OCI-LY7 (cell line): ENCODE measurements at regions not wholly inside any gene's neighbourhood (a gene's known extent, or its start where the extent isn't known, plus 50 kb on each side); places are given as distances from the start of the nearest gene placed in this dataset.

Source experiments
- BruUV-seq: library from RNA; stranded (reverse); fragments of 400-500 nt; replicated peaks from 2 replicates; lab custom pipeline; 2021; lab: Mats Ljungman, UMichigan
- CTCF ChIA-PET: fragments of 300-600 bp; sonication (Branson Sonifier 250); formaldehyde crosslinking; loops from one replicate; lab custom pipeline; 2022; ENCODE audit warnings: antibody characterized with exemption; ENCODE audit not compliant: unreplicated experiment; lab: Charles Lee
- POLR2A ChIA-PET: fragments of 300-600 bp; sonication (Branson Sonifier 250); formaldehyde crosslinking; loops from one replicate; lab custom pipeline; 2022; ENCODE audit warnings: antibody characterized with exemption; lab: Charles Lee
- DNase-seq: peaks from one replicate; pipeline ENCODE4 v3.0.0-alpha.2; 2015; ENCODE audit warnings: low spot score
- H2AFZ ChIP-seq: fragments of 200-600 bp; sonication (generic), shearing (Covaris generic); 2 replicates; pipeline ENCODE4 v1.6.1; 2014; ENCODE audit warnings: mild to moderate bottlenecking, antibody characterized with exemption, low read length, moderate library complexity
- H3K27ac ChIP-seq: fragments of 200-600 bp; sonication (generic); 2 replicates; pipeline ENCODE4 v1.5.1; 2014; ENCODE audit warnings: mixed run types, low read depth, mild to moderate bottlenecking, moderate library complexity, low read length, inconsistent platforms; ENCODE audit not compliant: poor library complexity, severe bottlenecking
- H3K36me3 ChIP-seq: fragments of 200-600 bp; sonication (generic); 2 replicates; pipeline ENCODE4 v1.6.1; 2014; ENCODE audit warnings: mild to moderate bottlenecking, antibody characterized with exemption, low read length, moderate library complexity, mixed read lengths; ENCODE audit not compliant: insufficient read depth
- H3K4me1 ChIP-seq: fragments of 200-600 bp; sonication (generic); 2 replicates; pipeline ENCODE4 v1.5.1; 2014; ENCODE audit warnings: mild to moderate bottlenecking, low read length; ENCODE audit not compliant: insufficient read depth, poor library complexity, severe bottlenecking
- H3K4me2 ChIP-seq: fragments of 200-600 bp; sonication (generic); 2 replicates; pipeline ENCODE4 v1.6.1; 2014; ENCODE audit warnings: mild to moderate bottlenecking, low read length
- H3K4me3 ChIP-seq: fragments of 200-600 bp; sonication (generic); 2 replicates; pipeline ENCODE4 v1.5.1; 2014; ENCODE audit warnings: mild to moderate bottlenecking, low read depth, low read length; ENCODE audit not compliant: poor library complexity, severe bottlenecking
- H3K79me2 ChIP-seq: fragments of 200-600 bp; sonication (generic); 2 replicates; pipeline ENCODE4 v1.6.1; 2016; ENCODE audit warnings: low read depth, mild to moderate bottlenecking, low read length, moderate library complexity, mixed read lengths; ENCODE audit not compliant: insufficient read depth
- H3K9me2 ChIP-seq: fragments of 200-600 bp; sonication (generic); 2 replicates; pipeline ENCODE4 v1.6.1; 2016; ENCODE audit warnings: mild to moderate bottlenecking, low read length, mixed read lengths; ENCODE audit not compliant: insufficient read depth
- H3K9me3 ChIP-seq: fragments of 200-600 bp; sonication (generic); 2 replicates; pipeline ENCODE4 v1.6.1; 2014; ENCODE audit warnings: mild to moderate bottlenecking, mixed run types, low read length, mixed read lengths
- H4K20me1 ChIP-seq: fragments of 200-600 bp; sonication (generic); 2 replicates; pipeline ENCODE4 v1.6.1; 2014; ENCODE audit warnings: mild to moderate bottlenecking, antibody characterized with exemption, low read length, moderate library complexity, mixed read lengths; ENCODE audit not compliant: insufficient read depth
- CTCF ChIP-seq: fragments of 200-600 bp; sonication (generic); conservative IDR thresholded peaks from 2 replicates; pipeline ENCODE4 v1.5.1; 2014; ENCODE audit warnings: mild to moderate bottlenecking, antibody characterized with exemption, low read length, moderate library complexity, mixed read lengths
- EZH2phosphoT487 ChIP-seq: fragments of 200-600 bp; sonication (generic); IDR thresholded peaks from 2 replicates; pipeline ENCODE4 v1.6.1; 2018; ENCODE audit warnings: low read depth, borderline replicate concordance, mild to moderate bottlenecking, mixed run types, antibody characterized with exemption, low read length, moderate library complexity, mixed read lengths
- intact Hi-C: fragments of 100-400 bp; cut with micrococcal nuclease; formaldehyde crosslinking; loops from one replicate; pipeline ENCODE4 v1.10.0; 2022; ENCODE audit not compliant: unreplicated experiment

GRCh38 chr13:50549221-50549942 is 294.1 kb downstream of the DLEU7 start:
- Histone ChIP-seq H2AFZ (no peak overlapping the region), H3K27ac (no peak overlapping the region), H3K36me3 (no peaks in the 10 kb centered on the region), H3K4me1 (no peaks in the 10 kb centered on the region), H3K9me2 (no peaks in the 10 kb centered on the region), H3K4me3 (no peak overlapping the region), H3K4me2 (no peak overlapping the region), H3K79me2 (no peaks in the 10 kb centered on the region), H3K9me3 (no peaks in the 10 kb centered on the region), H4K20me1 (no peaks in the 10 kb centered on the region)
- ChIA-PET POLR2A (interaction anchor here (0.6 to 0.8 kb wide), 3 partner anchors 48 to 422 kb away, joined by 3 to 5 read pairs (median 4); no protein-coding TSS in a partner anchor), CTCF (no interaction called here)
- BruUV-seq = no TSS peak
- intact Hi-C loops = no loop called here
- no peak for TF ChIP-seq CTCF
- no peak for TF ChIP-seq EZH2phosphoT487
- no peak for DNase-seq

- H3K9me3 ChIP-seq = no peaks in the 10 kb centered on the region
- POLR2A ChIA-PET = interaction anchor here (0.6 to 0.8 kb wide), 2 partner anchors 47 to 421 kb away, joined by 3 to 5 read pairs; no protein-coding TSS in a partner anchor
- no peak overlapping the region for H2AFZ ChIP-seq
- H3K9me2 ChIP-seq = no peaks in the 10 kb centered on the region
- no peak overlapping the region for H3K4me2 ChIP-seq
- DNase-seq = no peak
- H3K36me3 ChIP-seq = no peaks in the 10 kb centered on the region
- no peaks in the 10 kb centered on the region for H3K4me1 ChIP-seq
- BruUV-seq = no TSS peak
- H3K4me3 ChIP-seq = no peak overlapping the region
- H3K79me2 ChIP-seq = no peaks in the 10 kb centered on the region
- TF ChIP-seq EZH2phosphoT487 (no peak), CTCF (no peak)
- intact Hi-C loops = no loop called here
- H3K27ac ChIP-seq = no peak overlapping the region
- CTCF ChIA-PET = no interaction called here
- H4K20me1 ChIP-seq = no peaks in the 10 kb centered on the region
Observed at GRCh38 chr13:50550151-50550550, 293.3 kb downstream of the DLEU7 start.

- no peak overlapping the region for H2AFZ ChIP-seq
- no peaks in the 10 kb centered on the region for H3K4me1 ChIP-seq
- no peak for DNase-seq
- no TSS peak for BruUV-seq
- no peaks in the 10 kb centered on the region for H3K9me3 ChIP-seq
- H3K4me2 ChIP-seq = no peak overlapping the region
- no peak overlapping the region for H3K27ac ChIP-seq
- intact Hi-C loops = no loop called here
- TF ChIP-seq EZH2phosphoT487 (no peak), CTCF (no peak)
- H3K9me2 ChIP-seq = no peaks in the 10 kb centered on the region
- ChIA-PET CTCF (no interaction called here), POLR2A (interaction anchor here (0.7 to 1.6 kb wide), 6 partner anchors 10 to 362 kb away, joined by 3 to 11 read pairs (median 4); no protein-coding TSS in a partner anchor)
- H3K36me3 ChIP-seq = no peaks in the 10 kb centered on the region
- H3K4me3 ChIP-seq = no peak overlapping the region
- no peaks in the 10 kb centered on the region for H4K20me1 ChIP-seq
- H3K79me2 ChIP-seq = no peaks in the 10 kb centered on the region
Observed at GRCh38 chr13:50552424-50552966, 291.0 kb downstream of the DLEU7 start.
